ENCODE measurements at regions not wholly inside any gene's neighbourhood (a gene's known extent, or its start where the extent isn't known, plus 50 kb on each side); places are given as distances from the start of the nearest gene placed in this dataset.

DNA sequence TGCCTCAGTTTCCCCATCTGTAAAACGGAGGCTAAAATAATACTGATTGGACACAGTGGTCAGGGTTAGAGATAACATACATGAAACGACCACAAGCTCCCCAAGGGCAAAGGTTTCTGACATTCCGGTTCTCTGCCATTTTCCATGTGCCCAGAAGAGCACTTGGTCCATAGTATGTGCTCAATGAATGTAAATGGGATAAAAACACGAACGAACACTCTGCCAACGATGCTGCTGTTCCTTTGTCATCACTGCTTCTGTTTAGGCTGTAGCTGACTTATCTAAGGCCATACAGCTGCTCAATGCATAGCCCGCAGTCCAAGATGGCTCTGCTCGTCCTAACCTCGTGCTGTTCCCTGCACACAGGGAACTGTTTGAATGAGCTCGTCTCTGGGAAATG lies 102.0 kb downstream of the RMI2 start:
- no peak for DNase-seq

GRCh38 chr16:11447836-11448235 lies 102.6 kb downstream of the RMI2 start:
- DNase-seq, result no peak

DNA sequence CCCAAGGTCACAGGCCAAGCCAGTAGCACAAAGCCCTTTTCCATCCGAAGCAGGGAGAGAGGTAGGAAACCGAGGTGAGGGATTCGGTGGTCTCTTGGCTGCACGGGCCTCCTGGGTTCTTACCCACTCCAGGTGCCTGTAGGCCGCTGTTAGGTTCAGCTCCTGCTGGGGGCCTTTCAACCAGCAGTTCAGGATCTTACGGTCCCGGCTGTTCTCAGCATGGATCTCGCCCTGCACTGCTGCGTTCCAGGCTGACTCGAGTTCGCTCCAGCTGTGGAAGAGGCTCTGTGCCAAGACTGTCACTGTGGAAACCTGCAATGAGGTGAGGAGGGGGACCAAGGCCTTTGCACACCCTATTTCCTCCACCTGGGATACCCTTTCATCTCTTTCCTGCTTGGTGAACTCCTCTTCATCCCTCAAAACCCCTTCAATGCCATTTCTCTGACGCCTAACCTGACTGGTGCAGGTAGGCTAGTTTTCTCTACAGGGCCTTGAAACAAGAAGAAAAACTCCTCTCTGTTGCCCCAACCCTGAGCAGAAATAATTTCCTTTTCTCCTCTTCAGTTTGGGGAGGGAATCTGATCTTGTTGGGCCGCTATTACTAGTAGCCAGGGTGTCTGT lies 103.6 kb downstream of the RMI2 start:
- DNase-seq, result no peak

DNA sequence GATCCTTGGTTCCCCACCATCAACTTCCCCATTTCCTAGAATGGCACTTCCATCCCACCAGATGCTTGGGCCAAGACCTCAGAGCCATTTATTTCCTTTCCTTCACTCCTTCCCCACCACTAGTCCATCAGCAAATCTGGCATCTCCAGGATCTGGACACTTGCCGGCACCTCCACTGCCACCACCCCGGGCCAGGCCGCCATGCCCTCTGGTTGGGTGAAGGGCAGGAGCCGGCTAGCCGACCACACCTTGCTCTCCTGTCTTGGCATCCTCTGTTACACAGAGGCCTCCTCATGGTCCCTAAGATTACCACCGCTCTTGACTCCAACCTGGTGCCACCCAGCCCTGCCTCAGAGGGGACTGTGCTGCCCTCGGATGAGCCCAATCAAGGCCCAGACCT lies 104.5 kb downstream of the RMI2 start:
- no peak for DNase-seq

GRCh38 chr16:11450136-11450535 lies 104.9 kb downstream of the RMI2 start:
- no peak for DNase-seq

DNA sequence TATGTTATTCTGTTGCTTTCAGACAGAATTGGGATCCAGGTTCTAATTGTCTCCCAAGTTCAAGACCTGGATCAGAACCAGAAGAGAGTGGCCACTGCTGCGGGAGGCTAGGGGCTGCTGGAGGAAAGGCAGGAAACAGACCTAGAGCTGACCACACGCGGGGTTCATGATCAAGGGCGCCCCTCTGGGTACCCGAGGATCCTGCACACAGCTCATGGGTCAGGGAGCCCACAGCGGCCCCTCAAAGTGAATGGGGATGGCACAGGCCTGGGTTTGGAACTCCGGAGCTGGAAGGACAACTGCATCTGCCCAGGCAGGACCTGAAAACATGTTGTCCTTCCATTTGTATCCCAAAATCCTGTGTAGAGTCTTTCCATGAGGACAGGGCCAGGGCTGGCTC lies 107.0 kb downstream of the RMI2 start:
- DNase-seq, result no peak

DNA sequence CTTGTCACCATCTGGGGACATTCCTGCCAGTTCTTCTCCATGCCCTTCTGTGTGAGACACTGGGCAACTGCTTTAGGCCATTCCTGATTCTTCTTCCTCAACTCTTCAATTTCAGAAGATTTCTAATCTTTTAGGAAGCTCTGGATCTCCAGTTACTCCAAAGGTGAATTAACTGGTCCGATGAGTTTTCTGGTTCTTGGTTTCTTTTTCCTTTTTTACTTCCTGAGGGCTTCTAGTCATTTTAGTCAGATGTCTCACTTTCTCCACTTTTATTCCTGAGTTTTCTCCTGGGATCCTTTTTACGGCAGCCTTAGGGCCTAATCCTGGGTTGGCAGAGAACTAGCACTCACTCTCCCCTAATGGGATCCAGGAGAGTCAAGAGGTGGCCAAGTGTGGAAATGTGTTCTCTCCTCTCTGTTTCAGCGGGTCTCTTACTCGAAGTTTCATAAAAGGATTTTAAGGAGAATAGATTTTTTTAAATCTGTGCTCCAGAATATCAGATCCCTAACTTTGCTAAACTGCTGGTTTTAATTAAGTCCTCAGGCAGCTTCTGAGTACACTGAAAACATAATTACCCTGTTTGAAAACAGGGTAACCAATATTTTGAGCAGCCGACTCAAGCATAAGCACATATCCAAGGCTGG lies 107.6 kb downstream of the RMI2 start:
- no peak for DNase-seq

GRCh38 chr16:11456741-11457140 lies 111.5 kb downstream of the RMI2 start:
- no peak for DNase-seq

DNA sequence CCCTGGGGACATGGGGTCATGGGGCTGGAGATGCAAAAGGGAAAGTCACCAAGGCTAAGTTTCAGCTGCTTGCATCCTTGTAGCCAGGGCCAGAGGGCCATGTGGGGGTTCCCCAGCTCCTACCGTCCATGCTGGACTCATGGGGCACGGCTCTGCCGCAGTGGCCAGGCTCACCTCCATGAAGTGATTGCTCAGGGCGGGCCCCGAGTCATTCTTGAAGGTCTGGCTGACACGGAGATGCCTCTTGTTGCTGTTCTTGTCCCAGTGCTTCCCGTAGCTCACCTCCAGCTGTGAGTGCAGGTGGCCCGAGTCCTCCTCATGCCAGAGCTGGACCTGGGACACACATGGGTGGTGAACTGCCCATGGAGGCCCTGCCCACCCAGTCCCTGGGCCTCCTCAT lies 114.5 kb downstream of the RMI2 start:
- no peak for DNase-seq

- DNase-seq, result no peak
These were observed 115.7 kb downstream of the RMI2 start for GRCh38 chr16:11460820-11461594.

GRCh38 chr16:11461595-11461990 lies 116.3 kb downstream of the RMI2 start:
- DNase-seq, result no peak

DNA sequence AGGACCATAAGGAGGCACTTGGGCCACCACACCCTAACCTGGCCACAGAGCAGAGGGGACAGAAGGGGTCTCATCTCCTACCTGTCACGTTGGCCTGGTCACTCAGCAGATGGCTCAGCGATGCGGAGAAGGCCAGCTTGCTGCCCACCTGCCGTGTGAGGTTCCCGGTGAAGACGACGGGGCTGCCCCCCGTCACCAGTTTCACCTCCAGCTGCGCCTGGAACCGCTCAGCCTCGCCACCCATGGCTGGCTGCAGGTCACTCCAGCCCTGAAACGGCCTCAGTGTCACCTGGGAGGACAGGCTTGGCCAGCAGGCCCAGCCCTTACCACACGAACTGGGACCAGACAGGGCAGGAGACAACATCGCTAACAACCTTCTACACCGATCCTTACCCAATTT lies 116.8 kb downstream of the RMI2 start:
- no peak for DNase-seq

- no peak for DNase-seq
These were observed 117.6 kb downstream of the RMI2 start for GRCh38 chr16:11462861-11463260.

DNA sequence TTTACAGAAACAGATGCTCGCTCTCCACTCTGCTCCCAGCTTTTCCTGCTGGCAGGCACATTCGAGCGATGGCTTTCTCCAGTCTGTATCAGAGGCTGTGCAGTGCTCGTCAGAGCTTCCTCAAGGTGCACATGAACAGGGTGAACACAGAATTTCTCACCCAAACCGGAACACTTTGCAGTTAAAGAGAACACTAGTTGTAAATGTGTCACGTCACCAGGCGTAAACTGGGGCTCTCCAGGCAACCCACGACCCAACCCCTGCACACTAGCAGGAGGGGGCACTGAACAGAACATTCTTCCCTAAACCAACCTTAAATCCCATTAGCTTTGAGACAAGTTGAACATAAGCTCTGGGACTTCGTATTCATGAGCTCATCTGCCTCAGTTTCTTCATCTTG lies 119.0 kb downstream of the RMI2 start:
- DNase-seq, result no peak

DNA sequence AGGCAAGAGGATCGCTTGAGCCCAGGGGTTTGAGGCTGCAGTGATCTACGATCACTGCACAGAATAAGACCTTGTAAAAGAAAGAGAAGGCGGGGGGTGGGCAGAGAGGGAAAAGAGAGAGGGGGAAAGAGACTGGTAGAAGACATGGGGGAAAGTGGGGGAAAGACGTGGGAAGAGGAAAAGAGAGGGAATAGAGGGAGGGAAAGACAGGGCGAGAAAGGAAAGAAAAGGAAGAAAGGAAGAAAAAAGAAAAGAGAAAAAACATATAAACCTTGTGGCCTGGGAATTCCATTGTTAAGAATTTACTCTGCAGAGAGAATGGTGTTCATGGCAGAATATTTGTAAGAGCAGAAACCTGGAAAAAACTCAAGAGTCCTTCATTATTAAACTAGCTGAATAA lies 120.4 kb downstream of the RMI2 start:
- no peak for DNase-seq

GRCh38 chr16:11470676-11471415 lies 115.9 kb downstream of the LITAF start:
- no peak for DNase-seq

DNA sequence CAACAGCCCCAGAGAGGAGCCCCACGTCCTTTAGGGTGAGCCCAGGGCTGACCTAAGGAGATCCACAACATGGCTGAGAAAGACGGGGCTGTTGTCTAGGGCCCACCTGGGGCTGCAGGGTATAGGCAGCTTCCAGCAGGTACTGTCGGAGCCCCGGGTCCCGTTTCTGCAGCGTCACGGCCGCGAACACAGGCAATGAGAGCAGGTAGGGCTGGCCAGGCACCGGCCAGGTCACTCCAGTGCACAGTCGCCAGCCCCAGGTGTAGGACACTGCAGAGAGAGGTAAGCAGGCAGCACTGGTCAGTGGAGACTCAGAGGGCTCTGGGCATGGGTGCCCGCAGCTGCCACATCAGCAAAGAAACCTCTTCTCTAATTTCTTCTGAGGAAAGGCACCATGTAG lies 115.2 kb downstream of the LITAF start:
- no peak for DNase-seq

DNA sequence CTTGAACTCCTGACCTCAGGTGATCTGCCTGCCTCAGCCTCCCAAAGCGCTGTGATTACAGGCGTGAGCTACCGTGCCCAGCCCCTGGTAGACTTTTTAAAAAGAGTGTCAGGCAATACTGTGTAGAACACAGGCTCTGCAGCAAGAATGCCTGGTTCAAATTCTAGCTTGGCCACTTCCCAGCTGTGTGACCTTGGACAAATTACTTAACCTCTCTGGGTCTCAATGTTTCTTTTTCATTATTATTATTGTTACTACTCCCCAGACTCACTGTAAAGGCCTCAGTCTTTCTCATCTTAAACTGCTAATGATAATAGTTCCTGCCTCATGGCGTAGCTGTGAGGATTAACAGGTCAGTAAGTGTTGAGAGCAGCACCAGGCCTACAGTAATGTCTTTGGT lies 114.3 kb downstream of the LITAF start:
- no peak for DNase-seq

DNA sequence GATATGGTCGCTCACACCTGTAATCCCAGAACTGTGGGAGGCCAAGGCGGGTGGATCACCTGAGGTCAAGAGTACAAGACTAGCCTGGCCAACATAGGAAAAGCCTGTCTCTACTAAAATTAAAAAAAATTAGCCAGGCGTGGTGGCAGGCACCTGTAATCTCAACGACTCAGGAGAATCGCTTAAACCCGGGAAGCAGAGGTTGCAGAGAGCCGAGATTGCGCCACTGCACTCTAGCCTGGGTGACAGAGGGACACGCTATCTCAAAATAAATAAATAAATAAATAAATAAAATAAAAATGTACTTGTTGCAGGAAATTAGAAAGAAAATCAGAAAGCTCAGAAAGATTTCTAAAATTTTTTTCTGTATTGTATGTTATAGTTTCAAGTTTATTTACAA lies 113.9 kb downstream of the LITAF start:
- DNase-seq, result no peak

- DNase-seq, result no peak
These were observed 113.0 kb downstream of the LITAF start for GRCh38 chr16:11473728-11474127.

DNA sequence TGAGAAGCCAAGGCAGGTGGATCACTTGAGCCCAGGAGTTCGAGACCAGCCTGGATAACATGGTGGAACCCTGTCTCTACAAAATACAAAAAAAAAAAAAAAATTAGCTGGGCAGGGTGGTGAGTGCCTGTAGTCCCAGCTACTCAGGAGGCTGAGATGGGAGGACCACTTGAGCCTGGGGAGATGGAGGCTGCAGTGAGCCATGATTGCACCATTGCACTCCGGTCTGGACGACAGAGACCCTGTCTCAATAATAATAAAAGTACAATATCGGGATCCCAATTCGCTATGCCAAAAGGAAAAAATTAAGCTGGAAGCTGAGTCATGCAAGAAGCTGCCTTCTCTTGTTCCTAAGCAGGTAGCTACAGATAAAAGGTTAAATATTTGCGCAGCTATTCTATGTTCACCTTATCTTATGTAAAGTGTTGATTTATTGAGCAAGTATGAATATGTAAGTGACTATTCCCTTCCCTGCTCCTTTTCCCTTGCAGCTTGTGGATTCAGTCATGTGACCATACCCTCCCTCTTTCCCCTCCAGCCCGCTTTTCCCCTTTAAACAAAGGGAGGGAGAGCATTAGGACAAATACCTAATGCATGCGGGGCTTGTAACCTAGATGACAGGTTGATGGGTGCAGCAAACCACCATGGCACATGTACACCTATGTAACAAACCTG lies 112.0 kb downstream of the LITAF start:
- no peak for DNase-seq

DNA sequence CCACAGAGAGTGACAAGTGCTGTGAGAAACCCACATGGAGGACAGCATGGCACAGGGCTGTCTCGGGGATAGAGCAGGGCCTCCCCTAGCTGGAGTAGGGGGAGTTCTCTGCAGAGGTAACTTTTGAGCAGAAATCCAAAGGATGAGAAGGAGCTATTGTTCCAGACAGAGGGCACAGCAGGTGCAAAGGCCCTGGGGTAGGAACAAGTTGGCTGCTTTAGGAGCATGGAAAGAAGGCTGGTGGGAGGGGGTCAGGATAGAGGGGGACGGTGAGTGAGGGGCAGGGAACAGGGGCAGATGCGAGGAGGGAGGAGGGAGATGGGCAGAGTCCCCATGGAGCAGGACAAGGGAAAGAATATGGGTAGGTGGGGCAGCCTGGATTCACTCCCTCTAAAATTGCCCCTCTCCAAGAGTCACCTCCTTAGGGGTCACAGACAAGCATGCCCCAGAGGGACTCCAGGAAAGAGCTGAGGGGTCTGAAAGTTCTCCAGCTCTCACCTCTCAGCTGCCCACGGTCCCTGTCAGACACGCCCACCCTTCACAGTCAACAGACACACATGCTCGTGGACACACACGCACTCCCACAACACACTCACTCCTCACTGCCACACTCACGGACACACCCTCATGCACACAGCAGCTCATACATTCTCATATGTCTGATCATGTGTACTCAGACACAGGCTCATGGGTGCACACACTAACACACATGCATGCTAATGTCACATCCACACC lies 110.7 kb downstream of the LITAF start:
- no peak for DNase-seq

All from activated CD4-positive, alpha-beta T cell treated with anti-CD3 and anti-CD28 coated beads, Interleukin-2, amount 50 U/mL, for 48 hours (primary cell).